DMS114 treated with DMSO at 0.1 percent for 48 hours (cell line): ENCODE measurements at regions not wholly inside any gene's neighbourhood (a gene's known extent, or its start where the extent isn't known, plus 50 kb on each side); places are given as distances from the start of the nearest gene placed in this dataset.

Experiments
- DNase-seq: peaks from one replicate; lab custom pipeline; 2025; ENCODE audit not compliant: unreplicated experiment; lab: John Stamatoyannopoulos, UW

GRCh38 chr1:81700728-81701470 is 99.8 kb upstream of the ADGRL2 start:
- DNase-seq, result no peak

- DNase-seq, result no peak
Observed at GRCh38 chr1:81699234-81699633, 101.5 kb upstream of the ADGRL2 start.

- DNase-seq, result no peak
Observed at GRCh38 chr1:81695741-81696140, 105.0 kb upstream of the ADGRL2 start.

- no peak for DNase-seq
Observed at GRCh38 chr1:81693316-81693715, 107.4 kb upstream of the ADGRL2 start.

GRCh38 chr1:81690676-81691453 is 109.9 kb upstream of the ADGRL2 start:
- no peak for DNase-seq

GRCh38 chr1:81689531-81689941 is 111.2 kb upstream of the ADGRL2 start:
- DNase-seq, result no peak

GRCh38 chr1:81682490-81682889 is 118.2 kb upstream of the ADGRL2 start:
- DNase-seq, result no peak

GRCh38 chr1:81681601-81682266 is 119.0 kb upstream of the ADGRL2 start:
- no peak for DNase-seq

- DNase-seq, result no peak
Observed at GRCh38 chr1:81681114-81681513, 119.6 kb upstream of the ADGRL2 start.

GRCh38 chr1:81679942-81680341 is 120.8 kb upstream of the ADGRL2 start:
- no peak for DNase-seq

- no peak for DNase-seq
Observed at GRCh38 chr1:81678779-81679178, 122.0 kb upstream of the ADGRL2 start.

- no peak for DNase-seq
Observed at GRCh38 chr1:81672766-81673165, 128.0 kb upstream of the ADGRL2 start.

- DNase-seq, result no peak
Observed at GRCh38 chr1:81671038-81671437, 129.7 kb upstream of the ADGRL2 start.

GRCh38 chr1:81670286-81670685 is 130.4 kb upstream of the ADGRL2 start:
- no peak for DNase-seq

- no peak for DNase-seq
Observed at GRCh38 chr1:81666586-81666985, 134.1 kb upstream of the ADGRL2 start.

- DNase-seq, result no peak
Observed at GRCh38 chr1:81664341-81664740, 136.4 kb upstream of the ADGRL2 start.

GRCh38 chr1:81662913-81663526 is 137.7 kb upstream of the ADGRL2 start:
- no peak for DNase-seq

- DNase-seq, result no peak
Observed at GRCh38 chr1:81660286-81660685, 140.4 kb upstream of the ADGRL2 start.

- no peak for DNase-seq
Observed at GRCh38 chr1:81654657-81655056, 146.1 kb upstream of the ADGRL2 start.

- DNase-seq, result no peak
Observed at GRCh38 chr1:81654147-81654546, 146.6 kb upstream of the ADGRL2 start.

GRCh38 chr1:81650776-81651175 is 150.0 kb upstream of the ADGRL2 start:
- DNase-seq, result no peak
